ENCODE measurements at regions not wholly inside any gene's neighbourhood (a gene's known extent, or its start where the extent isn't known, plus 50 kb on each side); places are given as distances from the start of the nearest gene placed in this dataset.
"Not testable (repeated sequence)": the region's sequence is repeated elsewhere in the genome, so short reads cannot be mapped to it uniquely, and the experiment has no call there.

DNA sequence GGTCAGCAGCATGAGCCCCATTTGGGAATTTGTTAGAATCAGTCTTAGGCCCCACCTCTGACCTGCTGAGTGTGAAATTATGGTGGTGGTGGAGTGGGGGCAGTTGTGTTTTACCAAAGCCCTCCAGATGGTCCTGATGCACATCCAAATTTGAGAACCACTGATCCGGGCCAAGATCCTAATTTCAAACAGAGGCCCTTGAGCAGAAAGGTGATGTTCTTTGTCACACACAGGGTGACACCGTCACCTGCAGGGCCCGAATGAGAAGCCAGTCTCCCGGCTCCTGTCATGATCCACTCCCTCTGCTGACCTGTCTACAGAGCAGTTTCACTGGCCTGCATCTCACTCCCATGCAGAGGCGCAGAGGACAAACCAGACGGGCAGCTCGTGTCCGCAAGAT is 129.9 kb downstream of the TRIM43 start:
- no peak for DNase-seq
- TF ChIP-seq, protein P1, sequence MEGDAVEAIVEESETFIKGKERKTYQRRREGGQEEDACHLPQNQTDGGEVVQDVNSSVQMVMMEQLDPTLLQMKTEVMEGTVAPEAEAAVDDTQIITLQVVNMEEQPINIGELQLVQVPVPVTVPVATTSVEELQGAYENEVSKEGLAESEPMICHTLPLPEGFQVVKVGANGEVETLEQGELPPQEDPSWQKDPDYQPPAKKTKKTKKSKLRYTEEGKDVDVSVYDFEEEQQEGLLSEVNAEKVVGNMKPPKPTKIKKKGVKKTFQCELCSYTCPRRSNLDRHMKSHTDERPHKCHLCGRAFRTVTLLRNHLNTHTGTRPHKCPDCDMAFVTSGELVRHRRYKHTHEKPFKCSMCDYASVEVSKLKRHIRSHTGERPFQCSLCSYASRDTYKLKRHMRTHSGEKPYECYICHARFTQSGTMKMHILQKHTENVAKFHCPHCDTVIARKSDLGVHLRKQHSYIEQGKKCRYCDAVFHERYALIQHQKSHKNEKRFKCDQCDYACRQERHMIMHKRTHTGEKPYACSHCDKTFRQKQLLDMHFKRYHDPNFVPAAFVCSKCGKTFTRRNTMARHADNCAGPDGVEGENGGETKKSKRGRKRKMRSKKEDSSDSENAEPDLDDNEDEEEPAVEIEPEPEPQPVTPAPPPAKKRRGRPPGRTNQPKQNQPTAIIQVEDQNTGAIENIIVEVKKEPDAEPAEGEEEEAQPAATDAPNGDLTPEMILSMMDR (IDR thresholded peaks at IDR 0.05) = no peak
- no peak for TF ChIP-seq EZH2 (IDR thresholded peaks at IDR 0.05; ENCODE audit: borderline replicate concordance, insufficient read depth, low read depth, low read length, poor library complexity, severe bottlenecking)
- ATAC-seq (ENCODE audit: low read depth) = no peak
- 92% methylated on average over 8 of the region's 8 CpGs for WGBS (ENCODE audit: insufficient coverage)
- Histone ChIP-seq H3K9me3 (ENCODE audit: control extremely low read depth in 1 of 3, control insufficient read depth in 2 of 3, insufficient read depth in 1 of 3, low read length in 2 of 3) (no peaks in the 10 kb centered on the region), H3K4me1 (ENCODE audit: control insufficient read depth in 2 of 2, insufficient read depth in 2 of 2, low read length in 2 of 2) (no peaks in the 10 kb centered on the region), H3K4me3 (ENCODE audit: control extremely low read depth in 1 of 5, extremely low read depth in 1 of 5, insufficient read depth in 1 of 5, low read depth in 2 of 5, low read length in 4 of 5) (no peak overlapping the region), H2AFZ (ENCODE audit: insufficient read depth, low read depth, low read length, poor library complexity, severe bottlenecking) (no peak overlapping the region), H3K27me3 (replicated peaks in 1 of 4; ENCODE audit: control extremely low read depth in 1 of 4, control insufficient read depth in 3 of 4, insufficient read depth in 4 of 4, low read length in 3 of 4) (no peaks in the 10 kb centered on the region), H4K20me1 (ENCODE audit: control insufficient read depth, insufficient read depth, low read length, poor library complexity, severe bottlenecking) (no peaks in the 10 kb centered on the region), H3K9ac (ENCODE audit: low read length) (no peak overlapping the region), H3K79me2 (ENCODE audit: control insufficient read depth, insufficient read depth, low read length) (no peaks in the 10 kb centered on the region), H3K36me3 (replicated peaks in 1 of 2; ENCODE audit: control extremely low read depth in 1 of 2, control insufficient read depth in 1 of 2, extremely low read depth in 1 of 2, insufficient read depth in 2 of 2, low read length in 1 of 2) (no peaks in the 10 kb centered on the region), H3K4me2 (replicated peaks; ENCODE audit: low read depth, low read length, poor library complexity, severe bottlenecking) (no peak overlapping the region), H3K27ac (ENCODE audit: low read length in 2 of 2) (no peak overlapping the region)
- ChIA-PET POLR2A (no interaction called here), CTCF (no interaction called here)
- intact Hi-C loops (cut with micrococcal nuclease) = no loop called here
- Mint-ChIP-seq H3K4me3 (no peak overlapping the region), H3K4me1 (no peaks in the 10 kb centered on the region), H3K27me3 (peaks cover 4% of the 10 kb centered on the region), H3K27ac (no peak overlapping the region), H3K9me3 (ENCODE audit: insufficient read depth) (no peaks in the 10 kb centered on the region)

DNA sequence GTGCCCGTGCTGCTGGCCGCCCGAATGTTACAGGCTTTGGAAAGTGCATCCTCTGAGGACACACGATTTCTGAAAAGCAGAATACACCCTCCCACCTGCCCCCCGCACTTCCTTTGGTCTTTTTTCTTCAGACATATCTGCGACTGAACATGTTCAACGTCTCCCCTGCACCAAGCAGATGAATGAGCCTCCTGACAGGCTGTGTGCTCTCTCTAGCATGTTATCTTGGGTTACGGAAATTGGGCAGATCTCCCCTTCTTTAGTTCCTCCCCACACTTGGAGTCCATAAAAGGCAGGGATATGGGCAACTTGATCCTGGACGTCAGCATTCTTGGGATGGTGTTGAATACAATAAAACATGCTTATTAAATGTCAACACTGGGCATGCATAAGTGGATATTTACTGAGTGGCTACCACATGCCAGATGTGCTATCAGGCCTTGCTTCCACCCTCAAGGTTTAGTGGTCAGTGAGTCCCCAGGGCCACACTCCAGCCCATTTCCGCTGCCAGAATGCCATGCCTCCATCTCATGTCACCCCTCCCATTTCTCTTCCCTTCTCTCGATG is 130.4 kb downstream of the TRIM43 start:
- WGBS (ENCODE audit: insufficient coverage) = 89% methylated on average over 8 of the region's 11 CpGs

DNA sequence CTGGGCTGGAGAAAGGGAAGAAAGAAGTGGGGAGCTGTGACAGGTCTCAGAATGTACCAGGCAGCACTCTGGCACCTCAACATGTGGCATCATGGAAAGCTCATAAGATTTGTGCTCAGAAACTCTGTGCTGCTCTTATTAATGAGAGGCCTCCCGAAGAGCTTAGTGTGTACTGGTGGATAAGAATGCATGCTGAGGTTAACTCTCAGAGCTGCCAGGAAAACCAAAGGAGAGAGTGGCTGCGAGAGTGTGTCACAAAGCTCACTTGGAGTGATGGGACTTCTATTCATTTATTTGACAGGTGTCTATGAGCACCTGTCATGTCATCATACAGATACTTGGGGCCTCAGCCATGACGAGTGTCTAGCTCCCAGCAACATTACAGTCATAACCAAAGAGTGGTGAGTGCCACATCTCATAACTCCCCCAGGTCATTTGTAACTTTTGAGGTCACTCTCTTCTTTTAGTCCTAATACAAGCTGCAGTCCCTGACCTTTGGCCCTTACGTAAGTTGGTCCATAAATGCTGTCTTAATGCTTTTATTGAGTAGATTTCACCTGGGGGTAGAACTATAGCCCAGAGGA is 131.9 kb downstream of the TRIM43 start:
- H3K4me1 Mint-ChIP-seq; H3K27me3 Mint-ChIP-seq; CTCF ChIA-PET; H3K4me3 ChIP-seq (ENCODE audit: control extremely low read depth in 1 of 5, extremely low read depth in 1 of 5, insufficient read depth in 1 of 5, low read depth in 2 of 5, low read length in 4 of 5); H3K36me3 ChIP-seq (replicated peaks in 1 of 2; ENCODE audit: control extremely low read depth in 1 of 2, control insufficient read depth in 1 of 2, extremely low read depth in 1 of 2, insufficient read depth in 2 of 2, low read length in 1 of 2); ATAC-seq (ENCODE audit: low read depth); H3K4me1 ChIP-seq (ENCODE audit: control insufficient read depth in 2 of 2, insufficient read depth in 2 of 2, low read length in 2 of 2); H3K4me3 Mint-ChIP-seq; H3K9me3 ChIP-seq (ENCODE audit: control extremely low read depth in 1 of 3, control insufficient read depth in 2 of 3, insufficient read depth in 1 of 3, low read length in 2 of 3); DNase-seq; H3K9ac ChIP-seq (ENCODE audit: low read length); H3K27me3 ChIP-seq (replicated peaks in 1 of 4; ENCODE audit: control extremely low read depth in 1 of 4, control insufficient read depth in 3 of 4, insufficient read depth in 4 of 4, low read length in 3 of 4); intact Hi-C loops (cut with micrococcal nuclease); H3K4me2 ChIP-seq (replicated peaks; ENCODE audit: low read depth, low read length, poor library complexity, severe bottlenecking); POLR2A ChIA-PET; H4K20me1 ChIP-seq (ENCODE audit: control insufficient read depth, insufficient read depth, low read length, poor library complexity, severe bottlenecking); H3K27ac ChIP-seq (ENCODE audit: low read length in 2 of 2); H3K79me2 ChIP-seq (ENCODE audit: control insufficient read depth, insufficient read depth, low read length); H2AFZ ChIP-seq (ENCODE audit: insufficient read depth, low read depth, low read length, poor library complexity, severe bottlenecking); H3K9me3 Mint-ChIP-seq (ENCODE audit: insufficient read depth); H3K27ac Mint-ChIP-seq: not testable (repeated sequence)
- 94% methylated on average over 3 of the region's 4 CpGs for WGBS (ENCODE audit: insufficient coverage)

More for the DNA sequence above, 130.4 kb downstream of the TRIM43 start:
- no peak overlapping the region for H3K4me3 Mint-ChIP-seq
- Histone ChIP-seq H3K27me3 (replicated peaks in 1 of 4; ENCODE audit: control extremely low read depth in 1 of 4, control insufficient read depth in 3 of 4, insufficient read depth in 4 of 4, low read length in 3 of 4) (no peaks in the 10 kb centered on the region), H3K9ac (ENCODE audit: low read length) (no peak overlapping the region), H3K79me2 (ENCODE audit: control insufficient read depth, insufficient read depth, low read length) (no peaks in the 10 kb centered on the region), H3K4me3 (ENCODE audit: control extremely low read depth in 1 of 5, extremely low read depth in 1 of 5, insufficient read depth in 1 of 5, low read depth in 2 of 5, low read length in 4 of 5) (no peak overlapping the region), H3K36me3 (replicated peaks in 1 of 2; ENCODE audit: control extremely low read depth in 1 of 2, control insufficient read depth in 1 of 2, extremely low read depth in 1 of 2, insufficient read depth in 2 of 2, low read length in 1 of 2) (no peaks in the 10 kb centered on the region), H3K4me2 (replicated peaks; ENCODE audit: low read depth, low read length, poor library complexity, severe bottlenecking) (no peak overlapping the region), H3K4me1 (ENCODE audit: control insufficient read depth in 2 of 2, insufficient read depth in 2 of 2, low read length in 2 of 2) (no peaks in the 10 kb centered on the region), H2AFZ (ENCODE audit: insufficient read depth, low read depth, low read length, poor library complexity, severe bottlenecking) (no peak overlapping the region), H4K20me1 (ENCODE audit: control insufficient read depth, insufficient read depth, low read length, poor library complexity, severe bottlenecking) (no peaks in the 10 kb centered on the region), H3K9me3 (ENCODE audit: control extremely low read depth in 1 of 3, control insufficient read depth in 2 of 3, insufficient read depth in 1 of 3, low read length in 2 of 3) (no peaks in the 10 kb centered on the region), H3K27ac (ENCODE audit: low read length in 2 of 2) (no peak overlapping the region)
- intact Hi-C loops (cut with micrococcal nuclease) = no loop called here
- no peaks in the 10 kb centered on the region for H3K4me1 Mint-ChIP-seq
- TF ChIP-seq, protein P1 (IDR thresholded peaks at IDR 0.05) = no peak
- TF ChIP-seq EZH2 (IDR thresholded peaks at IDR 0.05; ENCODE audit: borderline replicate concordance, insufficient read depth, low read depth, low read length, poor library complexity, severe bottlenecking) = no peak
- ChIA-PET CTCF (no interaction called here), POLR2A (no interaction called here)
- no peaks in the 10 kb centered on the region for H3K9me3 Mint-ChIP-seq (ENCODE audit: insufficient read depth)
- H3K27me3 Mint-ChIP-seq = peaks cover 4% of the 10 kb centered on the region
- no peak overlapping the region for H3K27ac Mint-ChIP-seq
- DNase-seq (no peak), ATAC-seq (ENCODE audit: low read depth) (no peak)
